NOMO-1 treated with DMSO at 0.1 percent for 48 hours (cell line): ENCODE measurements at regions not wholly inside any gene's neighbourhood (a gene's known extent, or its start where the extent isn't known, plus 50 kb on each side); places are given as distances from the start of the nearest gene placed in this dataset.
A peak's percentile ranks its signal among the peaks of the same experiment; 100 is the strongest.
"Not testable (repeated sequence)": the region's sequence is repeated elsewhere in the genome, so short reads cannot be mapped to it uniquely, and the experiment has no call there.

Experiments used
- DNase-seq: peaks from one replicate; lab custom pipeline; 2025; ENCODE audit not compliant: unreplicated experiment; lab: John Stamatoyannopoulos, UW

DNA sequence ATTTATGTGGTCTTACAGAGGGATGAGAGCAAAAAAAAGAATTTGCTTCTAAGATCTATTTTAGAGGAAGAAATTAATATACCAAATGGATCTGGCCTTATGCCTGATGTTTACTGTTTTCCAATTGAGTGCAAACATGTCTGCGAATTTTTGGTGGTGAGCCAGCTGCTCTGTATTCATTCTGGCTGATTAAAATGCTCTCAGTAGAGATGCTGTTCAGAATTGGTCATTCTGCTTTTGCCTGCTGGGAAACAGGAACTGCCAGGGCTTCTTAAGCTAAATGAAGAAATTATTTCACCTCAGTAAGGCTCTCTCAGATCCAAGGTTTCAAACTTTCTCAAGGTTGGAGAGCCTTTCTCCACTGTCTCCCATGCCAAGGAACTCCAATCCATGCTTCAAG is 132.0 kb upstream of the SV2C start:
- no peak for DNase-seq

DNA sequence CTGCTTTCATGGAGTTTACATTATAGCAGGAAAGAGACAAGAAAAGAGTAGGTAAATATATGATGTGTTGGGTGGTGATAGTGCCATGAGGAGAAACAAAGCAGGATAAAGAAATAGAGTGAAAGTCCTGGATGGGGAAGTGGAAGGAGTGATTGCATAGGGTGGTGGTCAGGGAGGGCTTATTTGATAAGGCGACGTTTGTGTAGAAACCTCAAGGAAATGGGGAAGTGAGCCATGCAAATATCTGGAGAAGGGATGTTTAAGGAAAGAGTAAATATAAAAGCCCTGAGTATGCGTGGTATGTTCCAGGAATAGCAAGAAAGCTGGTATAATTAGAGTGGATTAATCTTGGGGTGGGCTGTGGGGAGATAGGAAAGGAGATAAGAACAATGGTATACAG is 134.7 kb upstream of the SV2C start:
- peak; percentile 40 for DNase-seq

DNA sequence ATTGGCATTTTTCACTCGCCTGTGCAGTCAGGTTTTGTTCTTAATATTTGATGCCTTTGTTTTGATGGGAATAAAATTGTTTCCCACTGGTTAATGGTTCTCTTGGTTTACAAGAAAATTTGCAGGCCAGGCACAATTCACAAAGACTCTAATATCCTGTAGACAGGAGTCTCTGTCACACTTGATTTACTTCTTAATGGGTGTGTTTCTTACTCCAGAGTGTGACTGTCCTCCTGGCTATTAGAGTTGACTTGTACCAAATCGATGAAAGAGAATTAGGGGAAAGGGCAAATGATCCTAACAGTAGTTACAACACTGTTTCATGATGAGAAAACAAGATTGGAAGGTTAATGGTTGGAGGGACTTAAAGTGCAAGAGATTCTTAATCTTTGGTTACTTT is 142.8 kb upstream of the SV2C start:
- no peak for DNase-seq

DNA sequence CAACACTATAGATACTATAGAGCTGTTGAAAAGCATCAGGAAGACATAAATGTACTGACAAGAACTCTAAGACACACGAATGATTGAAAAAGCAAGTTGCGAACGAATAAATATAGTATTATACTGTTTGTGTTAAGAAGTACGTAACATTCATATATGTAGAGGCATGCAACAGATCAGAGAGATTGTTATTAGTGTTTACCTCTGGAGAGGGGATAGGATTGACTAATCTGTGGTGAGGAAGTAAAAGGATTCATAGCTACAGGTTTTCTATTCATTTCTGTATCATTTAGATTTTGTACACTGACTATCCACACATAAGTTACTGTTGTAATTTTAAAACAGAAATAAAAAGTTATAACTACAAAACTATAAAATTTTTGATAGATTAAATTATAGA is 147.6 kb upstream of the SV2C start:
- no peak for DNase-seq

DNA sequence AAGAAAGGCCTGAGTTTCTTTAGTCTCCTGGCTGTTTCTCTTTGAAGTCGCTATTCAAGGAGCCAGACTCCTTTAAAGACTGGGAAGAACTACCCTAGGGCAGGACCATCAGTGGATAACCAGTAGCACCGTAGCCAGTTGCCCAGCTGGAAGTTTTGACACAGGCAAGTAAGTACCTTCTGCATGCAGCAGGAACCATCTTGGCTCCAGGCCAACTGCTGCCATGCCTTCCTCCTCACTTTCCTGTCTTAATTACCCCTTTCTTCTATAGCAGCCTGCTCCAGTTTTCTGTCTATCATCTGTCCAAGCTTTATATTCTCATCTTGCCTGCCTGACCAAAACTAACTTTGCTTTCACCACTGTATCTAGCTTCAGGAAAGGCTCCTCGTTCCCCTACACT is 149.7 kb upstream of the SV2C start:
- no peak for DNase-seq

DNA sequence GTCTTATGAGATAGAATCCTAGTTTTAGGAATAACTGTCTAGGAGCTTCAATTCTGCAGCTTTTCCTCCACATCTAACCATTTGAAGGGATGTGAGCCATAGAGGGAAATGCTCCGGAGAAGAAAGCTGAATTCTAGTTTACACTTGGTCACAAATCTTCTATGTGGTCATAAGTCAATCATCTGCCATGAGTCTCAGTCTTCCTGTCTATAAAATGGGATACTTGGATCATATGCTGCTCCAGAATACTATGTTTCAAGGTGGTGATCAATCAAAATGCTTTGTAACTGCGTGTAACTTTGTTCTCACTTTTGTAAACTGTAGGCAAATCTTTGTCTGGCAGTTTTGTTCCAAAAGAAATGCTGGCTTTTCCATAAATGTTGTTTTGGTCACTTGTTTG is 152.0 kb upstream of the SV2C start:
- DNase-seq, result no peak

DNA sequence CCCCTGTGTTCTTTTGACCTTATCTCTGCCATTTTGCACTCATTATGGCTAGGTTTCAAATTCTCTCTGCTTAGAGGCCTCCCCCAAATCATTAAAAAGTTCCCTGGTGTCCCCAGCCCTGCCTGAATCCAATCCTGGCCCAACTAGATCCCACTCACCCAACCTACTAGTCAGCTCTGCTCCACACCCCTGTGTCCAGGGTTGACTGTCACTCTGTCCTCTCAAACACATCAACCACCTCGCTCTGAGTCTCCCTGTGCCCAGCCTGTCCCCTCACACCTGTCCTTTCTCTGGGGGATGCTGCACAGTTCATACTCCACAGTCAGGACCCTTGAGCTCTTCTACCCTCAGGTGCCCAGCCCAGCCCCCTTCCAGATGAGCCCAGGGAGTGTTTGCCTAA is 154.2 kb upstream of the SV2C start:
- no peak for DNase-seq

DNA sequence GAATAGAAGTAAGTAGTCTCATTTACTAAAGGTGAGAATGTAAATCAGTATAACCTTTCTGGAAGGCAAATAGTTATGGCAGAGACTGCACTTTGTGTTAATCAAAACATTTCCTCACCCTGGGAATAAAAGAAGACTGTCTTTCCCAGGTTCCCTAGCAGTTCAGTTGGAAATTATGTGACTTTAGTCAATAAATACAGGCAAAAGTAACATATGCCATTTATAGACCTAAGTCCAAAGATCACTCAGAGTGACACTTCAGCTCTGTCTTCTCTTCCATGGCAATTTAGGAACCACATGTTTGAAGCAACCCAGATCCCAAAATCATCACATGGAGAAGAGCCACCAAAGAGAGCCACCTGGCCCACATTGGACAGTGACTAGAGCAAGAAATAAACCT is 160.7 kb upstream of the SV2C start:
- DNase-seq, result no peak

DNA sequence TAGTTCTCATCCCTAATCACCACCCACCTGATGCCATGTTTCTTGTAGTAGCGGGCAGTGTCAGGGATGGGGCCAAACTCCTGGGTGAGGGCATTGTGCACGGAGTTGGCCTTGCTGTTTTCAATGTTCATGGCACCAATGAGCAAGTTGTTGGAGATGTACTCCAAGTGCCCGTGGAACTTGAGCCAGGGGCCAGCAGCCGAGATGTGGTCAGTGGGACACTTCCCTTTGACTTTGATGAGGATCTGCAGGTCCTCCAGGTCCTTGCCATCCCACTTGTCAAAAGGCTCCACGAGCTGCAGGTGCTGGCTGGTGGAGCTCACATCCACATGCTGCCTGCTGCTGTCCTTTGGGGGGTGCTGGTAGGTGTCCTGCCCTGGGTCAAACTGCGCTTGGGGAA is 162.2 kb upstream of the SV2C start:
- no peak for DNase-seq

DNA sequence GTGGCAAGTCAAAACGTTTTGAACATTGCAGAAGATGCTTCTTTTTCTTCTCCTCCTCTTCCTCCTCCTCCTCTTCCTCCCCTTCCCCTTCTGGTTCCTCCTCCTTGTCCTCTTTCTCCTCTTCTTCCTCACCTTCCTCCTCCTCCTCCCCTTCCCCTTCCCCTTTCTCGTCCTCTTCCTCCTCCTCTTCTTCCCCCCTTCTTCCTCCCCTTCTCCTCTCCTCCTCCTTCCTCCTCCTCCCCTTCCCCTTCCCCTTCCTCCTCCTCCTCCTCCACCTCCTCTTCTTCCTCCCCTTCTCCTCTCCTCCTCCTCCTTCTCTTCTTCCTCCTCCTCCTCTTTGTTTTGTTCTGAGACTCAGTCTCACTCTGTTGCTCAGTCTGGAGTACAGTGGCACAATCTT is 167.0 kb upstream of the SV2C start:
- DNase-seq, result no peak

DNA sequence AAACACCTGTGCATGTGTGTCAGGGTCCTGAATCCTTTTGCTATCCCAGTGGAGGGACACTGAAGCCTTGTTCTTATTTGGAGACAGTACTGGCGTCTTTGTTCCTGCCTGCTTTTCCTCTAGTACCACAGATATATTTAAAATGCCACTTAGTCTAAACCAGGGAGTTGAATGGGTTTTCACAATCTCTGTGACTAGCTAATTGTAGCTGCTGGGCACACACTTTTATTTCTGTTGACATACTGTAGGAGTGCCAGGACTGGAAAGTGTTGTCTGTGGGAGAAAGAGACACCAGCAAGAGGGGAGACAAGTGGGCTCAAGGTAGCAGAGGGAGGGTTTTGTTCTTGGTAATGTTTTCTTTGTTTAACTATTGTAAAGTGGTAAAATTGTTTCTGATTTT is 174.0 kb upstream of the SV2C start:
- DNase-seq, result no peak

DNA sequence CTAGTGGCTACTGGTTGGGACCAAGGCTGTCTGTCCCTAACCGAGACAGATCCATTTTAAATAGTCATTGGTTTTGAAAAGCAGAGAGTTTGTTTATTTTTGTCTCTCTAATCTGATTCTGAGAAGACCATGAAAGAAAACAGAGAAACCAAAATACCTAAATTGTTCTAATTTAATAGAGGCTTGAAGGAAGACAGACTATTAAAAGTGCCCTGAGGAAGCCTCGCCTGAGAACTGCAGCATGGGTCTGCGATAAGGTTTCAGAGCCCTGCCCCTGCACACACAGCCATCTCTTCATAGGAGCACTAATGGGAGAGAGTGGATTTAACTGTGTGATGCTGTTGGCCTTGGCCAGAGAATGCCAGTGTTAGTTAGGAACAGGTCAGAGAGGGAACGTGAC is 175.5 kb upstream of the SV2C start:
- DNase-seq, result no peak

DNA sequence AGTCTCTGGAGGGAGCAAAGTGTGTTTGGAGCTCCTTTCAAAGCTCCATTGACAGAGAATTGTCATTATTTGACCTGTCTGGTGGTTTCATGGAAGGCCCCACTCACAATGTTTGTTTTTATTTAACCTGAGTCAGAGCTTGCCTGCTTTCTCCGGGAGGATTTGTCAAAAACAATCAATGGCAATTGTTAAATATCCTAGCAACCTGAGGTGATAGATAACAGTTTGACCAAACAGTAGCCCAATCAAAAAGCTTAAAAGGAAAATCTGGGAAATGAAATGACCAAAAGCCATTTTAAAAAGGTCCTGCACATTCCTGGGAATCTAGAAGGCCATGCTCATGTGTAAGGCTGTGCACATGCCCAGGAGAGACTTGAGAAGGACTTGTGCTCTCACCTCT is 177.2 kb upstream of the POC5 start:
- no peak for DNase-seq

DNA sequence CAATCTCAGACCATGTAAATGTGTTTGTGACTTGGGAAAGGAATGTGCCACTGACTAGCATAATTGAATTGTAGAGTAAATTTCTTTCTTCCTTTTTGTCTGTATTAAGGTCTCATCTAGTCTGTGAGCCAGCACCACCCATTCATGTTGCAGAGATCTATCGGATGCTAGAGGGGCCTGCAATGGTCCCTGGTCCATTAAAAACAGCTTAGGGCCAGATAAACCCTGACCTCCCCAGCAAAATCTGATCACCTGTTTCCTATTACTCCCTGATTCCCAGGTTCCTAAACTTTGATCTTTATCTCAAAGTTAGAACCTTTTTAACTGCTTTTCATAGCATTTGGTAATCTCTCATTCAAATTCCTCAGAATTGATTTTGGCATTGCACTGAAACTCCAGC is 174.5 kb upstream of the POC5 start:
- DNase-seq, result no peak

DNA sequence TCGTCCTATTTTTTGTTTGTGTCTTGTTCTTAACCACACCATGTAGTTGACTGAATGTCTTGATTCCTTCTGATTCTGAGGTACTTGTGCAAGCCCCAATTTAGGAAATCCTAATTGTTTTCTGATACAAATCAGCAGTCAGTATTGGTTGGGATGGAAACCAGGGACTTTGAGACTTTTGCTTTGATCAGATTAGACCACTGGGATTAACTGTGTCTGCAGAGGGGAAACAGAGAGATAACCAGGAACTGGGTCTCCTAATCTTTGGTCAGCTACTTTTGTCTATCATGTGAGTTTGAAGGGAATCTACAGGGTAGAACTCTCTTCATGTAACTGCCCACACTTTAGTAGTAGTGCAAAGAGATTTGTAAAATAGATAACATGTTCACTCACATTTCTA is 173.8 kb upstream of the POC5 start:
- DNase-seq, result no peak

DNA sequence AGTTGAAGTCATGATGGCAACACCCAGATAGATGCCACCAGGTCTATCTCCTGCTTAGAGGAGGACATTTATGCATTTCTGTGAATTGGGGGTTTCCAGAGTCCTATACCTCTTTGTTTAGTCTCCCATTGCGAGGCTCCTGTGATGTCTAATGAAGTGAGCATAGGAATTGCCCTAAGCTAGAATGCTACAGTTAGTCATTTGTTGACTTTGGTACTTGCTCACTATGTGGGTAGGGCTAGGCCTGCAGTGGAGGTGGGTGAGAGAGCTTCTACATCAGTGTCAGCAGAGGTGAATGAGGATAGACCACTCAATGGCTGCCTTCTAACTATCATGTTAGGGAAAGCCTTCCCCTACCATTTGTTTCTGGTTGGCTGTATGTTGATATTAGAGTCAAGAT is 173.3 kb upstream of the POC5 start:
- DNase-seq, result no peak

DNA sequence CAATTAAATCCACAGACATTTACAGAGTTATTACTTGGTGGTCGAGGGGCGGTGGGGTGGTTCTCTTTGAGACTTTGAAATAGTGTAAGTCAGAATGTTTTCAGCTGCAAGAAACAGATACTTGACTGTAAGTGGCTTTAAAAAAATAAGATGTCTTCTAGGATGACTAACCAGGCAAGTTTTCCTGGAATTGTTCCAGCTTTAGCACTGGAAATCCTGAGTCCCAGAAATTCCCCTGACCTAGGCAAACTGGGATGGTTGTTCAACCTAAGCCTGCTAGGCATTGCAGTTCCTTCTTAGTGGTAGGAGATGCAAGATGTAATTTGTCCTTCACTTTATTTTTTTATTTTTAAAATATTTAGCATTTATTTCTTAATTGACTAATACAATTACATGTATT is 169.5 kb upstream of the POC5 start:
- DNase-seq, result no peak

DNA sequence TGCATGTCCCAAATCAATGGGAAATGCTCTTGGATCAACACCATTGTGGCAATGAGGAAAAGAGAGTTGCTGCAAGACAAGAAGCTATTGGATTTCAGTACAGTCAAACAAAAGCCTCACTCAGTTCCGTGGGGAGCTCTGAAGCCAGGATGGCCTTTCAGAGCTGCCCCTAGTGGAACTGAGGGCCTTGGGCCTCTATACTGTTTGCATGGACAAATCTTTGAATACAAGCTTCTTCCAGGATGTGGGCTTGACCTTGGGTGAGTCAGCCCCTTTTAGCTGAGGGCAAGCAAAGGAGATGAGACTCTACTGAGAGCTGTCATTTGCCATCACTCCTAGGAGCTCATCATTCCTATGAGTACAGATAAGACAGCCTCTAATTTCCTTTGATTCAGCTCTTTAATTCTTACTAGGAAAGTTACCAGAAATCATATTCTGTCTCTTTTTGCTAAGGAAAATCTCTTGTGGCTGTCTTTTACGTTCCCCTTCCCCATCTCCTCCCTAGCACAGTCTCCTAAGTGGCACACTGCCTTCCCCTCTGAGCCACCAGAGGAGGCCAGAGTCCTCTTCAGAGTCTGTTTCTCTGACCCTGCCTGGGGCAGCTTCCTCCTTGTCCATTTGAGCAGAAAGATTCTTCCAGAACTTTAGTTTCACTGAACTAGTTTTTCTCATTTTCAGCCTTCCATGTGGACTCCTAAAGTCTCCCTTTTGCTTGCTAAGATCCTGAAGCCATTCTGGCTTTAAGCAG is 168.8 kb upstream of the POC5 start:
- no peak for DNase-seq

DNA sequence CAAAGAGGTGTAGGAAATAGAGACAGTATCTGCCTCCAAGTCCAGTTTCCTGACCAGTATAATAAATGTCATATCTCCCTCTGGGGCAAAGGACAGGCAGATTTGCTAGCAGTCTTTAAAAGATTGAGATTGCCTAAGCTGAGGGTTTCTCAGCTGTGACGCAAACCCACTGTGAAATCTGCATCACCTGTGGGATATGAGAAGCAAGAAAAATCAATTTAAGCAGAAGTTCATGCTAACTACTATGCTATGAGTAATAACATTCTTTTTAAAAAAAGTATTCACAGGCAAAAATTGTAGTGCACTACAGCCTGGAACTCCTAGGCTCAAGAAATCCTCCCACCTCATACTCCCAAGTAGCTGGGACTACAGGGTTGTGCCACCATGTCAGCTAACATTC is 168.1 kb upstream of the POC5 start:
- DNase-seq, result no peak

DNA sequence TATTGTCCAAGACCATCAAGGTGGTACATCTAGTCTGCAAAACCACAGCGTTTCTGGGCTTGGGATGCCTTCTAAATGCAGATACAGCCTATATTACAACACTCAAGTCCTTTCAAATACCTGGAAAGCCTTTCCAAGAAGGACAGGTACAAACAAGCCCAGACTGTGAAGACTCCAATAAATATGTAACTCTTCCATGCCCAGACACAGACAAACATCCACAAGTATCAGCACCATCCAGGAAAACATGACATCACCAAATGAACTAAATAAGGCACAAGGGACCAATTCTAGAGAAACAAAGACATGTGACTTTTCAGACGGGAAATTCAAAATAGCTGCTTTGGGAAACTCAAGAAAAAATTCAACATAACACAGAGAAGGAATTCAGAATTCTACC is 152.7 kb upstream of the POC5 start:
- no peak for DNase-seq

DNA sequence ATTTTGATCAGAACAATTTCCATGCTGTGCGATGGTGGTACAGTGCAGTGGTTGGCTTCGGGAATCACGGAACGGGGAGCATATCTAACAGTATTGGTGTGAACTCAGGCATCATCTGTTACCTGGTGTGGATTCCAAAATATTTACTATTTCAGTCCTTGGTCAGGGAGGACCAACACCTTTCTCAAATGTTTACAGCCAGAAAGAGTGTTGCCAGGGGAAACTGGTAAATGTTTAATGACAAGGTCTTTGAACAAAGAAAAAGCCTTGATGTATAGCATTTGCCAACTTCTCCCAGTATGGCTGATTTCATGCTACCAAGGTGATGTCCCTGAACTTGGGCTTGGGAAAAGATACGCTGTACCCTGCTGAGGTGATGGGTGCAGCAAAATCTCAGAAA is 145.6 kb upstream of the POC5 start:
- DNase-seq, result no peak

DNA sequence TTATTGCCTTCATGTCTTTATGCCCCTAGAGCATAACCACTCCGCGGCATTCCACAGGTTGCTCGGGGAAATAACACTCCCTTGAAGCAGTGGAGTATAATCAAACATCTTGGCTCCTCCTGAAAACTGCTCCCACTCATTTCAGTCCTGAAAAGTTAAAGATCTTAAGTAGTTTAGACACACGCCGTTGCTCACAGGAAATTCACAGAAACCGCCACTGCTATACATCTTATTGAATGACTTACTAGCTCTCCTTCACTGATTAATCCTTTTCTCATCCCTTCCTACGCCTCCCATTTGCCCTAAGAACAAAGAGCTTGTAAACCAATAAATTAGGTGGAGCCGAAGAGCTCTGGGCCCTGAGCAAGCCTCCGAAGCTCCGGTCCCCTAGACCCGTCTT is 142.4 kb upstream of the POC5 start:
- not testable (repeated sequence) for DNase-seq

DNA sequence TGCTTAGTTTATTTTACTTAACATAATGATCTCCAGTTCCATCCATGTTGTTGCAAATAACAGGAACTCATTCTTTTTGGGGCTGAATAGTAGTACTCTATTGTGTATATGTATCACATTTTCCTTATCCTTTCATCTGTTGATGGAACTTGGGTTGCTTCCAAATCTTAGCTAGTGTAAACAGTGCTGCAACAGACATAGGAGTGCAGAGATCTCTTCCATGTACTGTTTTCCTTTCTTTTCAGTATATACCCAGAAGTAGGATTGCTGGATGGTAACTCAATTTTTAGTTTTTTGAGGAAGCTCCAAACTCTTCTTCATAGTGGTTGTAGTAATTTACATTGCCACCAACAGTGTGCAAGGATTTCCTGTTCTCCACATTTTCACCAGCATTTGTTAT is 138.8 kb upstream of the POC5 start:
- no peak for DNase-seq

DNA sequence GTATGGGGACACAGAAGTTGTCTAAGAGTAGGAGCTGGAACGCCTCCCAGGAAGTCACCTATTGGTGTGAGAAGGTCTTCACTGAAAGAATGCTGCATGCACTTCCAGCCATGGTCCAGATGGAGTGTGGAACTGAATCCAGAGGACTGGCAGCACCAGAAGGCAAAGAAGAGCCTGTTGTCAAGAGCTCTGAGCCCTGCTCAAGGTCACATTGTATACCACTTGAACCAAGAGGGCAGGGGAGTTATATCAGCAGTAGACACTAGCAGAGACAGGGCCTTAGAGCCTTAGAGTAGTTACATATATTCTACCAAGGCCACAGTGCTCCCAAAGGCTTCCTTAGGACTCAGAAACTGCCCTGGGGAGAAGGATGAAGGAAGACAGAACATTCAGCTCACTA is 130.8 kb upstream of the POC5 start:
- no peak for DNase-seq
